ENCODE measurements at regions not wholly inside any gene's neighbourhood (a gene's known extent, or its start where the extent isn't known, plus 50 kb on each side); places are given as distances from the start of the nearest gene placed in this dataset.

DNA sequence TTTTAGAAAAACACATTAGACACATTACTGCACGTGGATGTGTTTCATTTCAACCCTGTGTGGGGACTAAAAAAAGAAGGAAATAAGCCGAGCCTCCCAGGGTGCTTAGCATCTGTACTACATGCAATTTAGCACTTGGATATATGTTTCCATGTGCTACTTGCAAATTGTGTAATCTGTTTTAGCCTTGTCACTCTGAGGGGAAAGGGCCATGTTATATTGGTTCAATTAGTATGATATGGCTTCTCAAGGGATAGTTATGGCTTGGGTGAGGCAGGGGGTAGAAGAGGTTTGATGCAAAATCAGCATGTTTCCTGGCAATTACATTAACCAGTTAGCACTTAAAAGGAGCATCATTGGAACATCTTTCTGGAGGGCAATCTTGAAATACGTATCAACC lies 353.5 kb upstream of the GOT2 start:
- ChIA-PET POLR2A (no interaction called here), CTCF (ENCODE audit: low intra/inter-chr PET ratio) (no interaction called here)
- Histone ChIP-seq H3K36me3 (ENCODE audit: control insufficient read depth, insufficient read depth, low read length) (no peaks in the 10 kb centered on the region), H3K4me3 (no peak overlapping the region), H3K4me1 (replicated peaks in 1 of 2; ENCODE audit: control insufficient read depth in 2 of 2, insufficient read depth in 2 of 2, low read length in 2 of 2) (no peaks in the 10 kb centered on the region), H3K27ac (ENCODE audit: extremely low read depth, low read depth, low read length) (no peak overlapping the region), H3K9ac (ENCODE audit: insufficient read depth in 1 of 2, low read depth in 2 of 2, low read length in 2 of 2) (no peak overlapping the region), H2AFZ (ENCODE audit: low read depth, low read length) (no peak overlapping the region), H3K79me2 (ENCODE audit: control insufficient read depth, insufficient read depth, low read length) (no peaks in the 10 kb centered on the region), H4K20me1 (replicated peaks; ENCODE audit: control insufficient read depth, insufficient read depth, low read length) (no peaks in the 10 kb centered on the region), H3K27me3 (ENCODE audit: control insufficient read depth in 2 of 2, insufficient read depth in 2 of 2, low read length in 2 of 2) (no peaks in the 10 kb centered on the region), H3K9me1 (ENCODE audit: control insufficient read depth, insufficient read depth, low read length) (no peaks in the 10 kb centered on the region), H3K9me3 (replicated peaks; ENCODE audit: control insufficient read depth, insufficient read depth, low read depth, low read length) (no peaks in the 10 kb centered on the region; the same call in 1 of the 2 replicates), H3K4me2 (ENCODE audit: insufficient read depth, low read length) (no peak overlapping the region)
- ATAC-seq: no peak
- no TSS peak for BruUV-seq (replicated peaks)
- intact Hi-C loops (cut with micrococcal nuclease) (no loop called here), in situ Hi-C loops (cut with MboI) (no loop called here)
- no peak for FAIRE-seq
- 0% methylated on average over 3 of the region's 3 CpGs for WGBS (ENCODE audit: insufficient coverage, low coverage, missing lambda C conversion rate)
- DNase-seq (ENCODE audit: extremely low read depth in 1 of 4, low spot score in 3 of 4): no peak
- TF ChIP-seq JUNB (CRISPR knock-in tag; conservative IDR thresholded peaks at IDR 0.05) (no peak), ZSCAN29 (IDR thresholded peaks at IDR 0.05) (no peak), RBBP5 (IDR thresholded peaks at IDR 0.05; ENCODE audit: borderline replicate concordance, insufficient read depth, low read length, poor library complexity, severe bottlenecking) (no peak), ZNF561 (CRISPR knock-in tag; conservative IDR thresholded peaks at IDR 0.05) (no peak), RB1 (IDR thresholded peaks at IDR 0.05; ENCODE audit: low read depth) (no peak), ZNF347 (CRISPR knock-in tag; IDR thresholded peaks at IDR 0.05; ENCODE audit: low read depth) (no peak), GTF2A2 (tag; IDR thresholded peaks at IDR 0.05) (no peak), HNRNPK (IDR thresholded peaks at IDR 0.05; ENCODE audit: low read depth, low read length, poor library complexity, severe bottlenecking) (no peak), NEUROD1 (IDR thresholded peaks at IDR 0.05; ENCODE audit: borderline replicate concordance, low read depth, low read length, partially characterized antibody) (no peak), U2AF1 (optimal IDR thresholded peaks at IDR 0.05; ENCODE audit: low read depth, low read length) (no peak), SRSF7 (optimal IDR thresholded peaks at IDR 0.05; ENCODE audit: low read depth, low read length) (no peak), SIX5 (IDR thresholded peaks at IDR 0.05; ENCODE audit: borderline replicate concordance in 1 of 2, insufficient read depth in 1 of 2, low read depth in 1 of 2, low read length in 2 of 2) (no peak), BMI1 (IDR thresholded peaks at IDR 0.05; ENCODE audit: low read length) (no peak), ZNF316 (IDR thresholded peaks at IDR 0.05) (no peak)
- TF ChIP-seq, protein P1, sequence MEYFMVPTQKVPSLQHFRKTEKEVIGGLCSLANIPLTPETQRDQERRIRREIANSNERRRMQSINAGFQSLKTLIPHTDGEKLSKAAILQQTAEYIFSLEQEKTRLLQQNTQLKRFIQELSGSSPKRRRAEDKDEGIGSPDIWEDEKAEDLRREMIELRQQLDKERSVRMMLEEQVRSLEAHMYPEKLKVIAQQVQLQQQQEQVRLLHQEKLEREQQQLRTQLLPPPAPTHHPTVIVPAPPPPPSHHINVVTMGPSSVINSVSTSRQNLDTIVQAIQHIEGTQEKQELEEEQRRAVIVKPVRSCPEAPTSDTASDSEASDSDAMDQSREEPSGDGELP (CRISPR knock-in tag; IDR thresholded peaks at IDR 0.05; ENCODE audit: borderline replicate concordance): no peak
- TF ChIP-seq, protein P2, sequence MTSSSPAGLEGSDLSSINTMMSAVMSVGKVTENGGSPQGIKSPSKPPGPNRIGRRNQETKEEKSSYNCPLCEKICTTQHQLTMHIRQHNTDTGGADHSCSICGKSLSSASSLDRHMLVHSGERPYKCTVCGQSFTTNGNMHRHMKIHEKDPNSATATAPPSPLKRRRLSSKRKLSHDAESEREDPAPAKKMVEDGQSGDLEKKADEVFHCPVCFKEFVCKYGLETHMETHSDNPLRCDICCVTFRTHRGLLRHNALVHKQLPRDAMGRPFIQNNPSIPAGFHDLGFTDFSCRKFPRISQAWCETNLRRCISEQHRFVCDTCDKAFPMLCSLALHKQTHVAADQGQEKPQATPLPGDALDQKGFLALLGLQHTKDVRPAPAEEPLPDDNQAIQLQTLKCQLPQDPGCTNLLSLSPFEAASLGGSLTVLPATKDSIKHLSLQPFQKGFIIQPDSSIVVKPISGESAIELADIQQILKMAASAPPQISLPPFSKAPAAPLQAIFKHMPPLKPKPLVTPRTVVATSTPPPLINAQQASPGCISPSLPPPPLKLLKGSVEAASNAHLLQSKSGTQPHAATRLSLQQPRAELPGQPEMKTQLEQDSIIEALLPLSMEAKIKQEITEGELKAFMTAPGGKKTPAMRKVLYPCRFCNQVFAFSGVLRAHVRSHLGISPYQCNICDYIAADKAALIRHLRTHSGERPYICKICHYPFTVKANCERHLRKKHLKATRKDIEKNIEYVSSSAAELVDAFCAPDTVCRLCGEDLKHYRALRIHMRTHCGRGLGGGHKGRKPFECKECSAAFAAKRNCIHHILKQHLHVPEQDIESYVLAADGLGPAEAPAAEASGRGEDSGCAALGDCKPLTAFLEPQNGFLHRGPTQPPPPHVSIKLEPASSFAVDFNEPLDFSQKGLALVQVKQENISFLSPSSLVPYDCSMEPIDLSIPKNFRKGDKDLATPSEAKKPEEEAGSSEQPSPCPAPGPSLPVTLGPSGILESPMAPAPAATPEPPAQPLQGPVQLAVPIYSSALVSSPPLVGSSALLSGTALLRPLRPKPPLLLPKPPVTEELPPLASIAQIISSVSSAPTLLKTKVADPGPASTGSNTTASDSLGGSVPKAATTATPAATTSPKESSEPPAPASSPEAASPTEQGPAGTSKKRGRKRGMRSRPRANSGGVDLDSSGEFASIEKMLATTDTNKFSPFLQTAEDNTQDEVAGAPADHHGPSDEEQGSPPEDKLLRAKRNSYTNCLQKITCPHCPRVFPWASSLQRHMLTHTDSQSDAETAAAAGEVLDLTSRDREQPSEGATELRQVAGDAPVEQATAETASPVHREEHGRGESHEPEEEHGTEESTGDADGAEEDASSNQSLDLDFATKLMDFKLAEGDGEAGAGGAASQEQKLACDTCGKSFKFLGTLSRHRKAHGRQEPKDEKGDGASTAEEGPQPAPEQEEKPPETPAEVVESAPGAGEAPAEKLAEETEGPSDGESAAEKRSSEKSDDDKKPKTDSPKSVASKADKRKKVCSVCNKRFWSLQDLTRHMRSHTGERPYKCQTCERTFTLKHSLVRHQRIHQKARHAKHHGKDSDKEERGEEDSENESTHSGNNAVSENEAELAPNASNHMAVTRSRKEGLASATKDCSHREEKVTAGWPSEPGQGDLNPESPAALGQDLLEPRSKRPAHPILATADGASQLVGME (CRISPR knock-in tag; IDR thresholded peaks at IDR 0.05): no peak
